Epithelial cell of prostate (primary cell): ENCODE measurements at regions not wholly inside any gene's neighbourhood (a gene's known extent, or its start where the extent isn't known, plus 50 kb on each side); places are given as distances from the start of the nearest gene placed in this dataset.

Experiments
- DNase-seq: peaks from one replicate; pipeline ENCODE4 v3.0.0-alpha.2; 2011; ENCODE audit warnings: low read depth, low spot score
- H3K27ac ChIP-seq: fragments of 450-650 bp; 2 replicates; pipeline ENCODE4 v1.5.1; 2017; ENCODE audit warnings: mild to moderate bottlenecking

- DNase-seq: no peak
Measured at GRCh38 chr4:24476282-24476681, 108.1 kb downstream of the DHX15 start.

GRCh38 chr4:24475756-24476155, 108.6 kb downstream of the DHX15 start:
- no peak overlapping the region for H3K27ac ChIP-seq
- DNase-seq: no peak

More at GRCh38 chr4:24476282-24476681, 108.1 kb downstream of the DHX15 start:
- H3K27ac ChIP-seq: no peak overlapping the region

- H3K27ac ChIP-seq: no peak overlapping the region
- no peak for DNase-seq
Measured at GRCh38 chr4:24473309-24473721, 111.0 kb downstream of the DHX15 start.

- no peak overlapping the region for H3K27ac ChIP-seq
- DNase-seq: peak; percentile 12
Measured at GRCh38 chr4:24472514-24473308, 111.6 kb downstream of the DHX15 start.

- no peak overlapping the region for H3K27ac ChIP-seq
- no peak for DNase-seq
Measured at GRCh38 chr4:24472161-24472510, 112.2 kb downstream of the DHX15 start.

GRCh38 chr4:24471486-24472160, 112.7 kb downstream of the DHX15 start:
- DNase-seq: no peak
- H3K27ac ChIP-seq: no peak overlapping the region

GRCh38 chr4:24470666-24471485, 113.5 kb downstream of the DHX15 start:
- DNase-seq: no peak
- H3K27ac ChIP-seq: no peak overlapping the region

DNA sequence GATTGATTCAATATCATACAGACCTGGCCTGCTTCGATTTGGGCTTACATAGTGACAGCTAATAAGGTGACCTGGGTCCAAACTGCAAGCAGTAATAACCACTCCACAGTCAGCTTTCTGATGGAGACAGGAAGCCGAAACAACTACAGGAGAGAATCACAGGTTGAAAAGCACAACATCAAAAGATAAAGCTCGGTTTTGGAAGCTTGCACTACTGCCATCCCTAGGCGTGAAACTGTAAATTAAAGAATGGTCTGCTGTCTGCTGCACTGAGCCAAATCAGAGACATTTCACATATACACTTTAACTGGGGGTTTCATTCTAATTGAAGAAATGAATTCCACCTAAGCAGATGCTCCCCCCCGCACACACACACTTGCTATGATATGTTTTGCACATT, 116.3 kb downstream of the DHX15 start:
- no peak overlapping the region for H3K27ac ChIP-seq
- DNase-seq: no peak

DNA sequence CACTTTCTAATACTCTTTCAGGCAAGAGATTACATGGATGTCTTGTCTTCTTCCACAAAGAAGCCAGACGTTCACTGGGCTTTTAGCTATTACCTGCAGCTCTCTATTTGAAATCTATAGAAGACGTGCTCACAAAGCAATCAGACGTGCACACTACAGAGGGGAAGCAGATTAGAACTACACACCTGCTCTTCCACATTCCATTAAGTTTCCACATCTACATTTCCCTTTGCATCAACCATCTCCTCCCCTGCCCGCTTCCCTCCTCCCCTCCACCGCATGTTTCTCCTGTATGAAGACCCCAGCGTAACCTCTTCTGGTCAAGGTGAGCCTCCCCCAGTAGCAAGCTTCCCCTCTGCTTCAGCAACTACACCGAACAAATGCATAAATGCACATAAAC, 119.8 kb downstream of the DHX15 start:
- no peak overlapping the region for H3K27ac ChIP-seq
- no peak for DNase-seq

DNA sequence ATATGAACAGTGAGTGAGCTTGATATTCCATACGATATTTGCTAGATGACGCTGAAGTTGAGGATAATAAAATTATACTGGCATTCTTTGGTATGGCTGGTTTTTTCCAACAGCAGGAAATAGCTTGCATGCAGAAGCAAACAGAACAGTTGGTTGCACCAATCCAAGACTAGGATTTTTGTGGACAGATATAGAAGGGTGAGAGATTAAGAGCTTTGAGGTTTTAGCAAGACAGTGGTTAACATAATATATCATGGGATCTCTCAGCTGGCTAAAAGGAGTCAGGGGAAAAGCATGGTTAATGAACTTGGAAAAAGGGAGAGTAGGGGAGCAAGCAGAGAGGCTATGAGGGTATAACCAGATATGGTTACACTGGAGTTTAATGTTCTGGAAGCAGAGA, 127.9 kb downstream of the DHX15 start:
- H3K27ac ChIP-seq: no peak overlapping the region
- no peak for DNase-seq

DNA sequence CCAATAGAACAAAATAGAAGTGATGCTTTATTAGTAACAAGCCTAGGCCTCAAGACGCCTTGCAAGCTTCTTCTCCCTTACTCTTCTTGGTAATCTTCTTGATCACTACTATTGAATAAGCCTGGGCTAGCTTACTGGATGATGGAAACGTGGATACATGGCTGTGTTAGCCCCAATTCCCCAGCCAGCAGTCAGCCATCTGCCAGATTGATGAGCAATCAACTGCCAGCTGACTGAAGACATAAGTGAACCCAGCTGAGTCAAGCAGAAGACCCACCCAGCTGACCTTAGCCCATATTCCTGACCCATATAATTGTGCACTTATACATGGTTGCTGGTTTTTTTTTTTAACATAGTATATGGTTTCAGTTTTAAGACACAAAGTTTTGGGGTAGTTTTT, 130.4 kb downstream of the DHX15 start:
- no peak overlapping the region for H3K27ac ChIP-seq
- no peak for DNase-seq

- no peak overlapping the region for H3K27ac ChIP-seq
- DNase-seq: no peak
Measured at GRCh38 chr4:24451870-24452269, 132.5 kb downstream of the DHX15 start.

DNA sequence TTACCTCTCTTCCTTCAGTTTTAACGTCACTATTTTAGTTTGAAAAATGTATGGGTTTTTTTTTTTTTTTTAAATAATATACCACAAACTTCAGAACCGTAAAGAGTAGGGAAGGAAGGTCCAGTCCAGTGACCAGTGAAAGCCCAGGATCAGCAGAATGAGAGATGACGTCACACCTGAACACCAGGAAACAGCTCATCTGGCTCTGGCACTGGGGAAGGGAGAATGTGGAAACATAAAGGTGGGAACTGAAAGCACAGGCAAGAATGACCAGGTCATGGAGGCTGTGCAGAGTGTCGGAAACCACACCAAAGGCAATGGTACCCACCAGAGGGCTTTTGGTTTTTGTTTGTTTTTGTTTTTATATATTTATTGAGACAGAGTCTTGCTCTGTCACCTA, 141.2 kb downstream of the DHX15 start:
- DNase-seq: no peak
- no peak overlapping the region for H3K27ac ChIP-seq

GRCh38 chr4:24440765-24441164, 143.6 kb downstream of the DHX15 start:
- no peak overlapping the region for H3K27ac ChIP-seq
- no peak for DNase-seq

- H3K27ac ChIP-seq: no peak overlapping the region
- no peak for DNase-seq
Measured at GRCh38 chr4:24434241-24434640, 150.1 kb downstream of the DHX15 start.

DNA sequence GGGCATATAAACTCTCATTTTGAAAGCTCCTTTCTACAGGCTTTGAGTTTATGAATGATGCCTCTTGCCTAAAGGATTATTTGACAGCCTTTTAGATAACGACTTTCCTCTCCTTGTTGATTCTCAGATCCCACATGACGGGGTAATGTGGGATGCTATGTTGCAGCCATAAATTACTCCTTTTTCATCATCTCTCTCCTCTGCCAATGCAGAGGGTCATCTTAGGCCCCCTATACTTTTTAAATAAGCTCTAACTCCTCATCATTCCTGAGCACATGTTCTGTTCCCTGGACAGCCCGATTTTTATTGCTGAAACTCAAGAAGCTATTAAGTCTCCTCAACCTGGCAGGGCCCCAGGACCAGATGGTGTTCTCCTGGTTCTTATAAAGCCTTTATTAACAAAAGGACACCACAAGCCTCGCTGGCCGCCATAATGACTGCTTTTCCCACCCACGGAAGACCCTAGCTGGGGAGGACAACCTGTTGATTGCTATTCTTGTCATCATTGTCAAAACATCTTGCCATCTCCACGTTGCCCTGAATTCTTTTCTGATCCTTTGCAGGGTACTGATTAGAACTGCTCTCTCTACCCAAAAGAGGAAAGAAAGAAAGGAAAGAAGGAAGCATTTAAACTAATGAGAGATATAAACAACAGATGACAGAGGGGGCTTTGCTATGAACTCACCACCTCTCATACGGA, 150.7 kb downstream of the DHX15 start:
- DNase-seq: no peak

GRCh38 chr4:24428850-24429249, 155.5 kb downstream of the DHX15 start:
- no peak for DNase-seq
- H3K27ac ChIP-seq: no peak overlapping the region

More for the DNA sequence above, 150.7 kb downstream of the DHX15 start:
- no peak overlapping the region for H3K27ac ChIP-seq

- H3K27ac ChIP-seq: no peak overlapping the region
- no peak for DNase-seq
Measured at GRCh38 chr4:24426557-24426956, 157.8 kb downstream of the DHX15 start.

- H3K27ac ChIP-seq: no peak overlapping the region
- no peak for DNase-seq
Measured at GRCh38 chr4:24425863-24426262, 158.5 kb downstream of the DHX15 start.

DNA sequence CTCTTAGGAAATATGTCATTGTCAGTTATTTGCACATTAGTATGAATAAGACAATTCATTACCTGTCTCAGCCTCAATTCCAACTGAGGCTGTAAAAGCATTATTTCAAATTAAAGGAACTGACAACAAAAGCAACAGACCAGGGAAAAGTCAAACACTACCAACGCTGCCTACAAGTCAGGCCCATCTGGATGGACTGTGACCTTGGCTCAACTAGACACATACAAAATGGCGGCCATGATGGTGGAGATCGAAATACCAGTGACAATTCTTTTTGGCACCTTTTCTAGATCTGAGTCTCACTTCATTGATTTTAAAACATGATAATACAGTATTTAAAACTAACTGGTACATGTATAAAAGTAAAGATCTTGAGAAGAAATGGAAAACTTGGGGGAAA, 160.7 kb downstream of the DHX15 start:
- no peak for DNase-seq
- H3K27ac ChIP-seq: no peak overlapping the region
